Left lobe of liver (tissue), 2 donors: ENCODE measurements at regions not wholly inside any gene's neighbourhood (a gene's known extent, or its start where the extent isn't known, plus 50 kb on each side); places are given as distances from the start of the nearest gene placed in this dataset.
A peak's percentile ranks its signal among the peaks of the same experiment; 100 is the strongest.
"Not testable (repeated sequence)": the region's sequence is repeated elsewhere in the genome, so short reads cannot be mapped to it uniquely, and the experiment has no call there.

Source experiments
- ATAC-seq: fragments of 200-7000 bp; cut with Tn5 transposase; one replicate; pipeline ENCODE4 v1.9.1; 2020; ENCODE audit warnings: mild to moderate bottlenecking, moderate library complexity
- DNase-seq: peaks from one replicate; pipeline ENCODE4 v3.0.0-alpha.2; 2020; ENCODE audit warnings: low spot score
- donor health status: DM: no; HTN: no; CAD: no; lungs with moderate emphysema.
- donor health status: DM: no; HTN: yes; CAD: no.

DNA sequence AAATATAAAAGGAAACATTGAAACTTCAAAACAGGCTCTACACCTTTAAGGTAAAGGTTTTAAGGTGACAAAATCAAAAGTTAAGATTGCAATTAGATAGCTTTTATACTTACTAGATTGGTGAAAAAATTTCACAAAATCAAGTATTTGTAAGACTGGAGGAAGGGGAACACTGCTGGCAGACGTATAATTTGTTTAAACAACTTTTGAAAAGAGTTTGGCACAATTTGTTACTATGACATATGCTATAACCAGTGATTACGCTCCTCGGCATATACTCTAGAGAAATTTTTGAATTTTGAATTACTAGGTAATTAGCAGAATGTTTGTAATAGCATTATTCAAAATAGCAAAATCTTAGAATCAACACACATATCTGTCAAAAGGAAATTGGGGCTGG lies 425.0 kb downstream of the LRRIQ3 start:
- ATAC-seq (no peak), DNase-seq (no peak)

DNA sequence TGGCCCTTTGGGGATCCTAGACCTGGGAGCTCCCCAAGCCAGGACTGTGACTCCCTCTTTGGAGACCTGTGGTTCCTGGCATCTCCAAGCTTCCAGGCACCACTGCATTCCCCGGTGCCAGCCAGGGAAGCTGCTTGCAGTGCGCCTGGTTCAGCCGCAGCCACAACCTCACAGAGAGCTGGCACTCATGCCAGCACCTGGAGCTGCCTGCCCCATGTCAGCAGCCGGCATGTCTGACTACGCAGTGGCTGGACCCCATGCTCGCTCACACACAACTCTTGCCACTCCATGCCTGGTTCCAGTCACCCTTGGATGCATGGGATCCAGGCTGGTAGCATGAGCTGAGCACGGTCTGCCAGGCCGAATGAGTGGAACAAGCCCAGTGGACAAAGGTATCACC lies 426.6 kb downstream of the LRRIQ3 start:
- DNase-seq (no peak), ATAC-seq (no peak)

DNA sequence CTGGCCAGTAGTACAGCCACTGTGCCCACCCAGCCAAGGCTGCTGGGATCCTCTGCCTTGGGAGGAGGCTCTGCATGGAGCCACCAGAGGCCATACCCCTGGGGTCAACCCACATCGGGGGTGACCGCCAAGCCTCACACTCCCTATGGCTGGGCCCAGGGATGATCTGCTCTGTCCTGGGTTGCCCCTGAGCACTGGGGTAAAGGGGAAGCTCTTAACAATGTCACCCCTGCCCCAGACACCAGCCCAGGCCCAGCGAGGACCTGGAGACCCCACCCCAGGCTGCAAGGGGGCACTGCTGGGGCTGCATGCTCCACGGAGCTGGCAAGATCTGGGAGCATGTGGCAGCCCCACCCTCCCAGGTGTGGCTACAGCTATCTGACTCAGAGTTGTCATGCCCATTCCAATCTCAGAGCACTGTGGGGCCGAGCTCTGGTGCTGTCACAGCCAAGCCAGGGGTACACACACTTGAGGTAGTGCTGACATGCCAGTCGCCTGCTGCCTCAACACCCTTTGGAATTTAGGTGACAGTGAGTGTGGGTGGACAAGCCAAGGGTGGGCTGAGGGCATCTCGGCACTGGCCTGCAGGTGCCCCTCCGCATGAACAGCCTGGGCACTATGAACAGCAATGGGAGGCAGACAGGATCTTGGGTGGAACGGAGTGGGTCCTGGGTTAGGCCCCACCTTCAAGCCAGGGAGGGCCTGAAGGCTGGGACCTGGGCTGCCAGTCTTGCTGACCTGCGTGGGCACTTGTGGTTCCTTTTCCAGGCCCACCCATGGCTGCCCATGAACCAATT lies 427.7 kb downstream of the LRRIQ3 start:
- DNase-seq (no peak), ATAC-seq (no peak)

DNA sequence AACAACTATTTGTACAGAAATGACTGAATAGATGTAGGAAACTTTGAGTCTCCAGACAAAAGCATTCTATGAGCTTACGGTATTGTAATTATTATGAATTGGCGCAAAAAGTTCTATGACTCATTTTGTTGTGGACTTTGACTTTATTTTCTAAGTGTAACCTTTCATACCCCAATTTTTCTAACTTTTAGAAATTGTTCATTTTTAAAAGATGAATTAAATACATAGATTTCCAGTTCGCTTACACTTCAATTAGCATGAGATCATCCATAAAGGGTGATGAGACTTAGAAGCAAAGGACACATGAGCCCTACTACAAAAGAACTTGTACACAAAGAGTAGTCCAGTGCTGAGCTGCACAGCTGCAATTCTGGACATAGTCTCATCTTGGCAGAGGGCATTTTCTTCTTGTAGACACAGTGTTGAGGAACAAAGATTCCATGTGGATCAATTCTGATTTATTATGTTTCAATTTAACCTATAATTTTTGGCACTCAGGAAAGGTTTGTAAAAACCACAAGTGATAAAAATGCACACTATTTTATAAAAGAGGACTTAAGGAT lies 431.1 kb downstream of the LRRIQ3 start:
- DNase-seq (no peak), ATAC-seq (no peak)

DNA sequence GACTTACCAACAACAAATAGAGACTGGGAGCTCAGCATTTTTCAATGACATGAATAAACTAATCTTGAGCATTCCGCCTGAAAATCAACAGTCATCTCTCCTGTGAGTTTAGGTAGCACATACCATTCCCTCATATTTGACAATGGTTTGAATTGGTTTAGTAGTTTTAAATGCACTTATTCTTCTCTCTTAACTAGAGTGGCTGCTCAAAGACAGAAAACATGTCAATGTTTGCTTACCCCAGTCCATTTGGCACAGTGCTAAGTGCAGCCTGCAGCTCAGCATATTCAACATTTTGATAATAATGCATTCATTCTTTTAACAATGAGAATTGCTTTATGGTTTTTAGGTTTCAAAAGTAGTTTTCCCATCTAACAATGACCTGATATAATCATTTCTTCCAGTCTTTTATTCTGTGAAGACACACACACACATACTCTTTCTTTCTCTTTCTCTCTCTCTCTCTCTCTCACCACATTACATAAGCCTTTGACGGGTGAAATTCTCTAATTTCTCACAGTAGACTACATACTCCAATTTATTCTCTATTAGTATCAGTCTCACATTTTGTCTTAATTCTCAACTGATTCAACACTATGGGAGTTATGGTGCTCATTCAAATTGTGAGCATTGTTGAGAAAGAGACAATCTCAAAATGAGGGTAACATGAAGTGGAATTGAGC lies 432.3 kb downstream of the LRRIQ3 start:
- ATAC-seq: peak; percentile 77
- DNase-seq: no peak

DNA sequence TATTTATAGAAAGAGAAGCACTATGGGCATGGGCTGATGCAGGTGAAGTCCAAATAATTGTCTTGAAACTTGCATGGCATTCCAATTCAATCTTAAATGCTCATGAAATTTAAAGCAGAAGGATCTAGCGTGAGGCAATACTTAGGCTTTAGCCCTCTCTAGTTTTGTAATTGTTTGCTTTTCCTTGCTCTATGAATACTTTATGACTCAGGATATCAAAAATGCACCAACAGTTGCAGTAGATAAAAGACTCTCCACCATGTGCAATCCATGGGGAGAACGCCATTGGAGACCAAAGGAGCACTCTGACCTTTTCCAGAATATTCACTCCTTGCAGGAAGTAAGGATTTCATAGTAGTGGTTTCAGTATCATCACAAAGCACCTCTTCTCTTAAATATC lies 436.4 kb downstream of the LRRIQ3 start:
- no peak for DNase-seq
- no peak for ATAC-seq

DNA sequence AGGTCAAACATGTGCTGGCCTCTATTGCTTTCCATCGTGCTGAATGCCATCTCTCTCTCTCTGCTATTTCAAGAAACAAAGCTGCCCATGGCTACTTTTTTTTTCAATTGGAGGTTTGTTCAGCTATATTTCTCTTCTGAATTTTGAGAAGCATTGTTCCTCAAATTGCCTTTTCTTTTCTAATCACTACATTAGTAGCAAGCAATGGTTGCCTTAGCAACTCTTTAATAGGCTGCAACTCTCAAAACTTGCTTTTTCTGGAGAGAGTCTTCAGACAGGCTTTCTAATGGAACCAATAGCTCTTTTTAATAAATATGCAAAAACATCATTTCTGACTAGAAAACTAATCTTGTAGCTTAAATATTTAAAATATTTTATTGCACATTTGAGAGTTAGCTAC lies 439.0 kb downstream of the LRRIQ3 start:
- ATAC-seq (no peak), DNase-seq (no peak)

DNA sequence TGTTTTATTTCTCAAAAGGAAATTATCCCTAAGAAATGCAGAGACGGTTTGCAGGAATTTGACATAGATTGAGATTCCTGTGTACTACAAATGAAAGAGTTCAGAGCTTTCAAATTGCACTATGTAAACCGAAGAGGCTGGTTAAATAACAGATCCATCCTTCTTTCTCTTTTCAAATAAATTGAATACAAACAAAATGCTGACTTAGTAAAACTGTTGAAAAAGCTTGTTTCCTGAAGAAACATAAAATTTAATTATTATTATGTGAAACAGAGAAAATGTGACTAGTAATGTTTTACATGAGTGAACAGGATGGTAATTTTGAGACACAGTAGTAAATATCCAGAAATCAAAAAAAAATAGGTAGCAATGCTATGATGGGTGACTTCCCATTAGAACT lies 441.2 kb downstream of the LRRIQ3 start:
- ATAC-seq: no peak
- DNase-seq: no peak

DNA sequence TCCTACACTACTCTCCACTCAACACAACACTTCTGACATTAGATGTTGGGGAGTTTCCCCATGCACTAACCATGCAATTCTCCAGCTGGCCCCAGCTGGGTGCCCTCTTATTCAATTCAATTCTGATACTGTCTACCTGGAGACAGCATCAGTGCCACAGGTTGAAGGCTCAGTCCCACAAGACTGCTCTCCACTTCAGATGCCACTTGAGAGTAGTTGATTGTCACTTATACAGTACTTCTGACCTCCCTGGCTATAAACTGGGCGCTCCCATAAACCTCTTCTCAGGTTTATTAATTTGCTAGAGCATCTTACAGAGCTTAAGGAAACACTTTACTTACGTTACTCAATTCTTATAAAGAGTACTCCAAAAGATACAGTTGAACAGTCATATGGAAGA lies 442.3 kb downstream of the LRRIQ3 start:
- ATAC-seq: no peak
- no peak for DNase-seq

DNA sequence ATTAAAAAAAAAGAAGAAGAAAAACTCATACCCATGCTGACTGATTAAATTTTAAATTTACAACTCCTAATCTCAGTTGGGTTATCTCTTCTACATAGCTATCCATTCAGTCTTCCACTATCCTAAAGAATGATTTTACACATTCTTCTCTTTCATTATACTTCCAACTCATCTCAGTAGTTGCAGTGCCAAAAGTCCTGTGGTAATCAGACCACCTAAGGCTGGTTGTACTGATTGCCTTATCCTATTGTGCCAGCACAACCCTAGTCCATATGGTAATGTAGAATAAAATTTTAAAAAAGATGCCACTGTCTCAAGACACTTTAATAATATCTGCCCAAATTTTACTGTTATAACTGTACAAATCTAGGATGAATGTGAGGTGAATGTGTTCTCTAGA lies 448.0 kb downstream of the LRRIQ3 start:
- DNase-seq: no peak
- ATAC-seq: no peak

DNA sequence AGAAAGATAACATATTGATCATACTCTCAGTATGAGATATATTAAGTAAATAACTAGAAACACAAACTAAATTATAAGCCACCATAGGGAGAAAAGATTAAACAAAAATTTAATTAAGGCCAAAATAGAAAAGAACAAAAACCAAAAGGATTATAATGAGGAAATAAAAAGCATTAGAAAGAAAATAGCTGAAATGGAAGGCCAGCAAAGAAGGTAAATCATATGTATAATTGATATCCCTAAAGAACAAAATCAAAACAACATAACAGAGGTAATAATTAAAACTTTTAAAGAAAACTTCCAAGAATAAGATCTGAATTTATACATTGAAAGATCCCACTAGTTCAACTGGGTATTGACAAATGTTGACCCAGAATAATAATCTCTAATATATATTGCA lies 453.0 kb downstream of the LRRIQ3 start:
- ATAC-seq: no peak
- no peak for DNase-seq

DNA sequence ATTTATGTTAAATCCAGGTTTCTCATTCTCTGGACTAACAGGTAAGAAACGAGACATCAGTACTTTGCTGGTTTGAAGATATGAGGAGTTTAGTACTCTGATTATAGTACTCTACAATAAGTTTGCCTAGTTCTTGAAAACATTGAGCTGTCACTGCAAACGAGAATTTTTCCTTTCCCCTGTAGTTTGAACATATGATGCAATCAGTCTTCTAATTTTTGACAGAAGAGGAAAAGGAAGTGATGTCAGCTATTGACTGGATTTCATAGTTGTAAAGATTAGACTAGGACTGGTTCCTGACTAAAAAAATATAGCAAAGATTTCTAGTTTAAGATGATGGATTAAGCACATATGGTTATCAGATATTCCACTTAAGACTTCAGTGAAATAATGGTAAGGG lies 461.9 kb downstream of the LRRIQ3 start:
- ATAC-seq (no peak), DNase-seq (no peak)

DNA sequence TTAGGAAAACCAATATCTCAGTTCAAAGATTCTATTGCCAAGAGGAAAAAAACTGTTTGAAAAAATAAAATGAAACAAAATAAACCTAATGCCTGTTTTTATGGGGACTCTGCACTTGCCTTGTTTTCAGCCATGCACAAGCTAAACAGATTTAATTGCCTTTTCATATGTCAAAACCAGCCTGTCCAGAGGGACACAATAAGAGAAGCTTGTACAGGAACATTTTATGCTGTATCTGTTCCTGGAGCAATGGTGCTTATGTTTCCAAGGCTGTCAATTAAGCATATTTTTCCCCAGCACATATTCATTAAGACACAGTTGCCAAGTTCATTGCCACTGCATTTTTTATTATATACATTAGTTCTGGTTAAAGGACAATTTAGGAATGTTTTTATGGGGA lies 470.9 kb downstream of the LRRIQ3 start:
- DNase-seq (no peak), ATAC-seq (no peak)

DNA sequence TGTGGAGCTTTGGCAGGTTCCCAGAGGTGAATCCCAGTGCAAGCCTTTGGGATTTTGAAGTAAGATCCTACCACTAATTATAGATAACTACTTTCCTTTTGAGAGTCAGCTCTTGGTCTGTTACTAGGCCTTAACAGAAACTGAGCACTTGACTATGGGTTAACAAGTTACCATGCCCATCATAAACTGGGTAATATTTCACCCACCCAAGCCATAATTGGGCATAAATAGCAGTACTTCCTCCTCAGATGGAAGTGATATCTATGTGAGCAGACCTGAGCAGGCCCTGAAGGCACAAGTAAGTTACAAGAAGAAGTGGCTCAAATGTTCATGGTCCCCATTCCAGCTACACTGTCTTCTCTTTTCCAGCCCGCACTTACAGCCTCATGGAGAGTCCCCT lies 475.9 kb downstream of the LRRIQ3 start:
- ATAC-seq: no peak
- no peak for DNase-seq

DNA sequence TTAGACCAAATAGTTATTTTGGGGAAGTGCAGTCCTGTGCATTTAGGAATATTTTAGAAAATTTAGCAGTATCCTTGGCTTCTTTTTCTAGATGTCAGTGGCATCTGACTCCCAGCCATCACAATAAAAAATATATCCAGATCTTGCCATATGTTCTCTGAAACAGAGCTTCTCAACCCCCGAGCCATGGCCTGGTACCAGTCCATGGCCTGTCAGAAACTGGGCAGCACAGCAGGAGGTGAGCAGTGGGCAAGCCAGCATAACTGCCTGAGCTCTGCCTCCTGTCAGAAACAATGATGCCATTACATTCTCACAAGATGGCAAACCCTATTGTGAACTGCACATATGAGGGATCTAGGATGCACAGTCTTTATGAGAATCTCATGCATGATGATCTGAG lies 480.0 kb downstream of the LRRIQ3 start:
- no peak for DNase-seq
- no peak for ATAC-seq

DNA sequence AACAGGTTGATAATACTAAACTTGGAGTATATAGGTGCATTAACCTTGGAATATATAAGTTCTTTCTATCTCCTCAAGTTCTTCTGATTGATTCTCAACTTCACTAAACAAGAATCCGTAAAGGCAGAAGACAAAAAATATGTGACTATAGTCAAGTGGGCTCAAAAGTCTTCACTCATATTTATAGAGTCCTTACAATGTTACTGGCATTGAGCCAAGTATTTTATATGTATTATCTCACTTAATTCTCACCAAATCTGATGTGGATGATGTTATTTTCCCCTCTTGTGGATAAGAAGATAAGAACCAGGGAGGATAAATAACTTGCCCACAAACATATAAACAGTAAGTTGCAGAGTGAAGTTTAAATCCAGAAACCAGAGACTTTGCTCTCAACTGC lies 486.9 kb downstream of the LRRIQ3 start:
- DNase-seq: no peak
- no peak for ATAC-seq

DNA sequence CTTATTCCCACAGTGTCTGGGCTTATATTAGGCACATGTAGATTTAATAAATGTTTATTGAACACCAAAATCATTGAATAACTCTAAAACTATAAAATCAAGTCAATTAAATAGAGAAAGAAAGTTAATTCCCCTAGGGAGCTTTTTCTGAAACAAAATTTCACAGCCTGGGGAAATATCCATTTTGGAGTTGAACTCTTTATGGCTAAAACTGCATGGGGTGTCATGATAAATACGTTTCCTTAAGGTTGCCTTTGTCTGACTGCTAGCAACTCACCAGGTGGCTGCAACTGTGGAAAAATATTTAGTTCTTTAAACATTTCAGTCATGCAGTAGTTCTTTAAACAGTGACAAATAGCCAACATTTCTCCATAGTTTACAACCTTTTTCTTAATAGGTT lies 496.1 kb downstream of the LRRIQ3 start:
- no peak for DNase-seq
- ATAC-seq: no peak

DNA sequence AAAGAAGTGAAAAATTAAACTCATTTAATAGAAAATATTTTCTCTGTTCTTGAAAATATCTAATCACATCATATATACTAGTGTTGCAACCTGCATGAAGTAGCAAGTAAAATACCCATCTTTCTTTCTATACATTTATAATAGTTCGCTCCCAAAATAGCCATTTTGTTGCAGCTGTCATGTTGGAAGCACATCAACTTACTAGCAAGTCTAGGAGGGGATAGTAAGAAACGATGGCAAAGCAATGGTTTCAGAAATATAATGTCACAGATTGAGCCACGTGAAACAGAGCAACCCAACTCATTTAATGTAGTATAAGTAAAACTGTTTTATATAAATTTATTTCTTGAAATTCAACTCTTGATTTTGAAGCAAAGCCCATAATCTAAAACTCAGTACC lies 521.8 kb downstream of the LRRIQ3 start:
- DNase-seq (no peak), ATAC-seq (no peak)

DNA sequence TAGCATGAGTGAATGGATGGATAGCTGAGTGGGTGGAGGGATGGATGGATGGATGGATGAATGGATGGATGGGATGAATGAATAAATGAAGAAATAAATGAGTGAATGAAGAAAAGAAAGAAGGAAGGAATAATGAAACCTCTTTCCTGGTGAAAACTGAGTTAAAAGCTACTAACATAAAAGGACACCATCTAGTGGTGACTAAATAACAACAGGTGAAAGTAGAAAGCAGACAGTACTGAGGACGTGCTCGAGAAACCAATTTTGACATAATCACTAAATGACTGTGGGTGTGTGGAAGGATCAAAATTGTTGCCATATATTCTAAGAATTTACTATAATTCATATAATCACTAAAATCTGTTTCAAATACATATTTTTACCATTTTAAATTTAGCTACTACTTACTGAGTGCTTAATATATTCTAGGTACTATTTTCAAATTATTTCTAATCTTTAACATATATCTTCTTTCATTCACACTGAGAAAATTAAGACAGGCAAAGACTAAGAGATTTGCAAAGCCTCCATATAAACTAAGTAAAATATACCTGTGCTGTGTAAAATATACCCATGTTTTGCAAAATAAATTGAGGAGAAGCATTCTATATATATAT lies 522.9 kb downstream of the LRRIQ3 start:
- ATAC-seq: peak; percentile 67
- no peak for DNase-seq

DNA sequence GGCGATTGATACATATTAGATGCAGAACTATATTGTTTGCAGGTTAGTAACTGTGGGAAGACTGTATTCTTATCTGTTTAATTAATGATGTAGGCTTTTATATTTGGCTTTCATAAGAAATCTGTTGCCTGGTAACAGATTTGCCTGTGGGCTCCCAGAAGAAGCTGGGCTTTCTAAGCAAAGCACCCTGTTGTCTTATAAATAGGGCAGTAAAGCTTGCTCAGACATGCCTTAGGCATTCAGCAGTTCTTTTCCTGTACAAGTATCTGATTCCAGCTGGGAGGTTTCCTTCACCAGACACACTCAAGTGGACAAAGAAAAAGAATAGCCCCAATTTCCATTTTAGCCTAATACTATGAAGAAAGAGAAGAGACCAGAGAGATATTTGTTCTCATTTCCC lies 524.0 kb downstream of the LRRIQ3 start:
- ATAC-seq (no peak), DNase-seq (no peak)

DNA sequence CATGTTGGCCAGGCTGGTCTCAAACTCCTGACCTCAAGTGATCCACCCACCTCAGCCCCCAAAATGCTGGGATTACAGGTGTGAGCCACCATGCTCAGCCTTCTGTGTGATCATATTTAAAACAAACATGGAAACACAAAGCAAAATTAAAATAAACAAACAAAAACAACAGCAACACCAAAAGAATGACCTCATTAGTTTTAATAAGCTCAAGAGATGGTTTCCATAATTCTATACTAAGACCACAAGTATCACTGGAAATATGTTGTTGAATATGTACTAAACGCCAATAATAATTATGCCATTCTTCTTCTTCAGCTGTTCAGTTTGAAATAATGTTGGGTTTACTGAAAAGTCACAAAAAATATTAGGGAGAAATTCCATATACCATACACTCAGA lies 526.4 kb downstream of the LRRIQ3 start:
- DNase-seq: no peak
- ATAC-seq: no peak

DNA sequence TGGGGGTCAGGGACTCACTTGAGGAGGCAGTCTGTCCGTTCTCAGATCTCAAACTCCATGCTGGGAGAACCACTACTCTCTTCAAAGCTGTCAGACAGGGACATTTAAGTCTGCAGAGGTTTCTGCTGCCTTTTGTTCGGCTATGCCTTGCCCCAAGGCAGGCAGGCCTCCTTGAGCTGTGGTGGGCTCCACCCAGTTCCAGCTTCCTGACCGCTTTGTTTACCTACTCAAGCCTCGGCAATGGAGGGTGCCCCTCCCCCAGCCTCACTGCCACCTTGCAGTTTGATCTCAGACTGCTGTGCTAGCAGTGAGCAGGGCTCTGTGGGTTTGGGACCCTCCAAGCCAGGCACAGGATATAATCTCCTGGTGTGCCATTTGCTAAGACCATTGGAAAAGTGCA lies 530.0 kb downstream of the LRRIQ3 start:
- ATAC-seq, DNase-seq: not testable (repeated sequence)
